ENCODE measurements at regions not wholly inside any gene's neighbourhood (a gene's known extent, or its start where the extent isn't known, plus 50 kb on each side); places are given as distances from the start of the nearest gene placed in this dataset.

GRCh38 chr10:36700123-36700522 lies 425.3 kb upstream of the ANKRD30A start:
- no peak for TF ChIP-seq CTCF (IDR thresholded peaks at IDR 0.05 in 2 of 3, conservative IDR thresholded peaks at IDR 0.05 in 1 of 3; ENCODE audit: borderline replicate concordance in 1 of 3, insufficient read depth in 1 of 3, low read depth in 2 of 3, low read length in 2 of 3)
- no peak for TF ChIP-seq POLR2A (IDR thresholded peaks at IDR 0.05; ENCODE audit: borderline replicate concordance, extremely low read depth, insufficient read depth, insufficient read length)
- TF ChIP-seq POLR2AphosphoS5 (IDR thresholded peaks at IDR 0.05; ENCODE audit: low read depth, low read length), result no peak
- TF ChIP-seq ZFX (IDR thresholded peaks at IDR 0.05), result no peak
- no peak for TF ChIP-seq REST (IDR thresholded peaks at IDR 0.05; ENCODE audit: low read depth)
- no peak for TF ChIP-seq SIN3A (IDR thresholded peaks at IDR 0.05; ENCODE audit: low read depth)
- TF ChIP-seq MAX (IDR thresholded peaks at IDR 0.05), result no peak
- TF ChIP-seq EZH2 (IDR thresholded peaks at IDR 0.05), result no peak
- TF ChIP-seq EZH2phosphoT487 (IDR thresholded peaks at IDR 0.05; ENCODE audit: borderline replicate concordance), result no peak
